ENCODE measurements at regions not wholly inside any gene's neighbourhood (a gene's known extent, or its start where the extent isn't known, plus 50 kb on each side); places are given as distances from the start of the nearest gene placed in this dataset.
"Not testable (repeated sequence)": the region's sequence is repeated elsewhere in the genome, so short reads cannot be mapped to it uniquely, and the experiment has no call there.

GRCh38 chr2:118372886-118373830, 284.9 kb downstream of the INSIG2 start:
- no peak for DNase-seq

- no peak for DNase-seq
Measured at GRCh38 chr2:118371515-118371914, 283.2 kb downstream of the INSIG2 start.

GRCh38 chr2:118369521-118369920, 281.2 kb downstream of the INSIG2 start:
- not testable (repeated sequence) for DNase-seq

- DNase-seq, result no peak
Measured at GRCh38 chr2:118363604-118364003, 275.3 kb downstream of the INSIG2 start.

- no peak for DNase-seq
Measured at GRCh38 chr2:118356051-118356450, 267.8 kb downstream of the INSIG2 start.

GRCh38 chr2:118351796-118352195, 263.5 kb downstream of the INSIG2 start:
- DNase-seq, result no peak

- DNase-seq, result no peak
Measured at GRCh38 chr2:118350621-118351020, 262.4 kb downstream of the INSIG2 start.

- DNase-seq, result no peak
Measured at GRCh38 chr2:118349365-118349764, 261.1 kb downstream of the INSIG2 start.

GRCh38 chr2:118348380-118349034, 260.2 kb downstream of the INSIG2 start:
- no peak for DNase-seq

GRCh38 chr2:118345465-118345864, 257.2 kb downstream of the INSIG2 start:
- no peak for DNase-seq

GRCh38 chr2:118340103-118340502, 251.8 kb downstream of the INSIG2 start:
- DNase-seq, result no peak

- DNase-seq, result no peak
Measured at GRCh38 chr2:118339386-118339785, 251.1 kb downstream of the INSIG2 start.

- DNase-seq, result no peak
Measured at GRCh38 chr2:118333664-118334063, 245.4 kb downstream of the INSIG2 start.

GRCh38 chr2:118325321-118325955, 237.2 kb downstream of the INSIG2 start:
- DNase-seq, result no peak

- no peak for DNase-seq
Measured at GRCh38 chr2:118322406-118322805, 234.1 kb downstream of the INSIG2 start.

GRCh38 chr2:118321432-118322105, 233.3 kb downstream of the INSIG2 start:
- no peak for DNase-seq

- DNase-seq, result no peak
Measured at GRCh38 chr2:118320658-118321057, 232.4 kb downstream of the INSIG2 start.

- DNase-seq, result no peak
Measured at GRCh38 chr2:118320196-118320595, 231.9 kb downstream of the INSIG2 start.

- DNase-seq, result no peak
Measured at GRCh38 chr2:118319271-118319684, 231.0 kb downstream of the INSIG2 start.

- DNase-seq, result no peak
Measured at GRCh38 chr2:118315606-118316005, 227.3 kb downstream of the INSIG2 start.

- DNase-seq, result no peak
Measured at GRCh38 chr2:118312969-118313756, 224.9 kb downstream of the INSIG2 start.

All from NCI-H1048 (cell line).